GM21528 (cell line): ENCODE measurements at regions not wholly inside any gene's neighbourhood (a gene's known extent, or its start where the extent isn't known, plus 50 kb on each side); places are given as distances from the start of the nearest gene placed in this dataset.
"Not testable (repeated sequence)": the region's sequence is repeated elsewhere in the genome, so short reads cannot be mapped to it uniquely, and the experiment has no call there.

ENCODE experiments used
- ATAC-seq: cut with Tn5 transposase; IDR thresholded peaks from one replicate; pipeline ENCODE4 v1.9.1; 2021; ENCODE audit warnings: mild to moderate bottlenecking, moderate library complexity; ENCODE audit not compliant: unreplicated experiment, low FRiP score

DNA sequence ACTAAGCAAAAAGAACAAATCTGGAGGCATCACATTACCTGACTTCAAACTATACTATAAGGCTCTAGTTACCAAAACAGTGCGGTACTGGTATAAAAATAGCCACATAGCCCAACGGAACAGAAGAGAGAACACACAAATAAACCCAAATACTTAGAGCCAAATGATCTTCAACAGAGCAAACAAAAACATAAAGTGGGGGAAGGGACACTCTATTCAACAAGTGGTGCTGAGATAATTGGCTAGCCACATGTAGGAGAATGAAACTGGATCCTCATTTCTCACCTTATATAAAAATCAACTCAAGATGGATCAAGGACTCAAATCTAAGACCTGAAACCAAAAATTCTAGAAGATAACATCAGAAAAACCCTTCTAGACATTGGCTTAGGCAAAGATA, 89.9 kb upstream of the ZNF608 start:
- not testable (repeated sequence) for ATAC-seq

DNA sequence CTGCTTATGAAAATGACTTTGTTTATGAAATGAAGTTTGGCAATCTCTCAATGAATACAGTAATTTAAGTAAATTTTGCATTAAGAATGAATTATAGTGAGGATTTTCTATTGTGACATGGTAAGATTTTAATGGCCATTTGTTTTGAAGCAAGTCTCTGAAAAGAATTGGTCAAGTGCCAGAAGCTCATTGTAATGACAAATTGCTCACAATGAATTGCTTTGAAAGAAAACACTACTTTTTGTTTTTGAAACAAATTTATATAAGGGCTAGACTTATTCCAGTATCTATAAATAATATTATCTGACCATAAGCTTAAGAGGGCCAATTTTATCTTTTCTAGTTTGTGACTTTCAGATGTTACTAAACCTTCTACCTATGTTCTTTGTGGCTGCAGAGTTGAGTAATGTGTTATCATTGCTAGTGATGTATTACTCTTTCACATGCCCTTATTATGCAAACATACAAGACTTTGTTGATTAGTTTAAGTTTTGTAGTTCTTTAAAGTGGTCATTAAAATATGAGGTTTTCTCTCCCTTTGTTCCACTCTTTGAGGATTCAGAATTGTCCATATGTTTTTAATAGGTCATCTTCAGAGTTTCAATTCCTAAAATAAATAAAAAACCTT, 93.0 kb upstream of the ZNF608 start:
- no peak for ATAC-seq

DNA sequence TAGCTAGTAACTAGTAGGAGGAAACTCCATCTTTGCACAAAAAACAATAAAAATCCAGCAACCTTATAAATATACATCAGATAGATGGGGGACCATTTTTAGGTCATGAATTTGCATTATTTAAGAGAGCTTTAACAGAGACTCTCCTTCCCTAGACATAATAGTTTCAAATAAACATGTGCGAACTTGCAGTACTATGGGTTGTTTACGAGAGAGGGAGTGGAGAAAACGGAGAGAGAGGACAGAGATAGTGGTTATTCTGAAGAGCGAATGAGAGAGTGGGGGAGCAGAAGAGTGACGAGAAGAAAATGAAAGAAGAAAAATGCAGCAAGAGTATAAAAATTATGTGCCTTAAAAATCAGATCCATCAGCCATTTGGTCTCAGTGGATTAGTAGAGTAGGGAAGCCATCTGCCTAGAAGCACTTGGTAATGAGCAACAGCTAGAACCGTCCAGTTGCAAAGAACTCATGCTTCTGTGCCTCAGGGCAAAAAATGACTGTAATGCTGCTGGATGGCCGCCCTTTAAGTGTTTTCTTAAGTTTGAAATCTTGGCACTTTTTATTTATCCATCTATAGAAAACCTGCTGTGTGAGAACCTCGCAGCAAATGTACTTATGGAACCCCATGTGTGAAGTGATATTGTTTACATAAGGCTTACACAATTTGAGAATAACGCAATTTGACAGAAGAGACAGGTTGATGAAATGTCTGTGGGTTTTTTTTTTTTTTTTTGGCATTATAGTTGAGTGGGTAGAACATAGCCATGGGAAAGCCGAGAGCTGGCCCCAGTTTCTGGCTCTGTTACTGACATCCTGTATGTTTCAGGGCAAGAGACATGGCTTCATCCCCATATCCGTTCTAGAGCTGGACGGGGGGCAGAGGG, 95.6 kb upstream of the ZNF608 start:
- no peak for ATAC-seq

DNA sequence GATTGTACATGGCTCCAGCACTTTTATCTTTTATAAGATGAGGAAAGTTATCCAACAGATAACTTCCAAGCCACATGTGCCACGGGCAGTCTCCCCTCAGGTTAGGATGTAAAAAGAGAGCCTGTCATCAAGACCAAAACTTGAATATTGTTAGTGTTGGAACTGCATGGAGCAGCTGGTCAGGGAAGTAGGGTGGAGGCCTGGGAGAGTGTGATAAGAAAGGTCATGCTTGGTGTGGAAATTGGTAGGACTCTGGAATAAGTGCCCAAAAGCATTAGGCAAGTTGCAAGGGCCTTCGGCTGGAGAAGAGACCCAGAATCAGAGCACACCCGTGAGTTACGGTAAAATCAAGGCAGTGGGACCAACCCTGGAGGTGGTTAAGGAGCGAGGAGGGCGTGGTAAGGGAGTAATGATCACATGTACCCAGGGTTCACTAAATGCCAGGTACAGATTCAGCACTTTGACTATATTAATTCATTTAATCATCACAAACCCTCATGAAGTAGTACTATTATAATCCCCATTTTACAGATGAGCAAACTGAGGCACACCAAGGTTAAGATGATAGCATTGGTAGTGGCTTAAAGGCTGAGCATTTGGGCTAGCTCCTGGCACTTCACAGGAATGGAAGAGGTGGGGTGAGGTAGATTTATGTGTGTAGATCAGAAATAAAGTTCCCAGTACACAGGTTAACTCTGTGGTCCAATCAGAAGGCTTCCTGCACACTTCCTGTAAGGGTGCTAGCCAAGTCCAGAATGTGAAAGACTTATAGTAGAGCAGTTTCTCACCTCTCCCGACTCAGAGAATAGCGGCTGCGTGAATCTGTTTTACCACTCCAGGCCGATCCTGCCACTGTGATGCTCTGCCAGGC, 96.5 kb upstream of the ZNF608 start:
- no peak for ATAC-seq

DNA sequence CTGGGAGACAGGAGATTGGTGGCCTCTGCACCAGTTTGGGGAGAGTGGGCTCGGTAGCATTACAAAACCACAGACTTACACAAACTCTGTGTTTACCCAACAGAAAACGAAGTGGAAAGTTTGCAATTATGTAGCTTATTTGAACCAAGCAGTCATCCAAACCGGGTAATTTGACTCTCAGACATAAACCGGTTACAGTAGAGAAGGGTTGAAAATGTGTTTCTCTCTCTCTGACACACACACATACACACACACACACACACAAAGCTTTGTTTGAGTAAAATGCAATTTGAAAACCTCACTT, 97.1 kb upstream of the ZNF608 start:
- ATAC-seq, result no peak

DNA sequence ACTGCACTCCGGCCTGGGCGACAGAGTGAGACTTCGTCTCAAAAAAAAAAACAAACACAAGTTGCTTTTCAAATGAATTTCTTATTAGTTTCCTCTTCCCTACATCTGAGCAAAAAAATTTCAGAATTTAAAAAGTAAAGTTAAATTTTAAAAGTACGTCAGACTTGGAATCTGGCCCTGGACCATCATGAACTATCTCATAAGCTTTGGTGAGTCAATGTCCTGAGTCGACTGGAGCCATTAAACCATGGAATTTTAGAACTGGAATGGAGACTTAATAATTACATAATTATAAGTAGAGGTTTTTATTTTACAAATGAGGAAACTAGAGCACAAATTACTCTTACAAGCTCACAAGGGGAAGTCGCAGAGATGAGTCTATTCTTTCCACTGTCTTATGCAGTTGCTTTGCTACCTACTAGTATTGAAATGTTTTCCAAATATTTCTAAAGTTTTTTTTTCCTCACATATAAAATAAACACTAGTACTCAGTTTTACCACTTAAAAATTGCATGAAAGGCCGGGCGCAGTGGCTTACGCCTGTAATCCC, 98.0 kb upstream of the ZNF608 start:
- no peak for ATAC-seq

DNA sequence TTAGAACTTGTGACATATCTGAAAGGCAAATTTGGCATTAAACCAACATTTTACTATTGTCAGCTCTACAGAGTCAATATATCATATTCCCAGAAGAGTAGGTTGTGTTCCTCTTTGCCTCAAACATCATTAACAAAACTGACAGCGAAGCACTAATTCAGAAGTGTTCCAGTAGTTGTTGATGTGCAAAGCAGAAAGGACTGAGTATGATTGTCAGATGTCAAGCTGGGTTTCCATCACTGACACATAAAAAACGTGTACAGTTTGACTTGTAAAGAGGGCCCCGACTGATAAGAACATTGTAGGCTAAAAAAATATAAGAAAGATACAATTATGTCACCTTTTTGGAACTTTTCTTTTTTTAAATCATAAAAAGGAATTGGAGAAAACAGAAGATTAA, 101.5 kb upstream of the ZNF608 start:
- ATAC-seq, result no peak

DNA sequence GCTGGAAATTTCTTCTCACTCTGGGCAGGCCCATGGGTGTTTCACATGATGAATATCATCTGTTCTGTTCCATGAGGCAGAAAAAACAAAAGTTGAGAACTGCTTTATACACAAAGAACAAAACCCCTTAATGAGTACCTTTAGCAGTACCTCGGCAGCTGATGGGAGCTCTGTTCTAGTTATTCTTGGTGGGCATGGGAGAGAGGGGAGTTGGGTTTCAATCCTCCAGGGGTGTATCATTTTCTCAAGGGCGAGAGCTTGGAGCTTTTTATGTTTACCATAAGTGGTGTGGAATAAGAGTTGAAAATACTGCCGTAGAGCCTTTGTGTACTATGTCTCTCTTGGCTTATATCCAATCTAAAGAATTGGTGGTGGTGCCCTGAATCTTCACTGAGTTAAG, 103.3 kb upstream of the ZNF608 start:
- no peak for ATAC-seq

DNA sequence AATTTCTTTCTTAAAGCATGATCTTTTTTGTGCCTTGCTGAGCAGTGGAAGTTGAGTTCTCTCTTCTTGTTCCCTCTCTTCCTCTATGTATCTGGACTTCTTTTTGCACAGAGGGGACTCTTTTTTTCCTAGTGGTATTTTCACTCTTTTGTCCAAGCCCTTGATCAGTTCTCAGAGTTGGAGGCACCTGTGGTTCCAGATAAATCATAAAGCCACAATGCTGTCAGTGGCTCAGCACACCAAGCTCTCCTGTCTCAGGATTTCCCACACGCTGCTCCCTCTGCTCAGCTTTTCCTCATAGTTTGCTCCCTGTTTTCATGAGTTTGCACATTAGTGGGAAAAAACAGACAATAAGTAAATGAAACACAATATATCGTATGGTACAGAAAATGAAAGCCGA, 110.3 kb upstream of the ZNF608 start:
- ATAC-seq, result no peak

DNA sequence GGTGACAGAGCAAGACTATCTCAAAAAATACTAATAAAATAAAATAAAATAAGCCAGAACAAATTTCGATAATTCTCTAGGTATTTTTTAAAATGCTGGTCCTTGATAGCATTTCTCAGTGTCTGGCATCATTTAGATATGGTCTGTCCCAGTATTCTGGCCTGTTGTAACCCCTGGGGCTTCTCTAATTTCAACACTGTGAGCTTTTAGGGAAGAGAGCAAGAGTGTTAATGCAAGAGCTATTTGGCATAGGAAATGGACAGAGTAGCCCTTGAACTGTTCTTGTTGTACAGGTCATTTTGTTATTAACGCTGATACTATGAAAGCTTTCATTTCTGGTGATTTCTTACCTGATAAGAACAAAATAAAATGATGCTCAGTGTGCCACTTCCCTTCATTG, 112.2 kb upstream of the ZNF608 start:
- no peak for ATAC-seq

DNA sequence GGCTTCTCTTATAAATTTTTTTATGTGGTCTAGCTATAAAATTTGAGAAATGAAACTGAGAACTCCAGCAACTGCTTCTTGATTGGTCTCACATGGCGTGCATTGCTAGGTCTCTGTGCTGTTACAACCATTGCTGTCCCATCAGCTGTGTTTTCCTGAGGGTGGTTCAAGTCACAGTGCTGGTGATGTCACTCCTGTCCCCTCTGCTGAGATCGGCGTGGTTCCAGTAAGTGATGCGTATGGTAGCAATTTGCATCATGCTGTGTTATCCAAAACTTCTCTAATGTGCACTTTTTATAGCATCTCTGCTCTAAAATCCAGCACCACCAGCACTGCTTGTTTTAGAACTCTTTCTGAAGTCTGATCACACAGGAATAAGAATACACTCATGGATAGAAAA, 112.6 kb upstream of the ZNF608 start:
- no peak for ATAC-seq

DNA sequence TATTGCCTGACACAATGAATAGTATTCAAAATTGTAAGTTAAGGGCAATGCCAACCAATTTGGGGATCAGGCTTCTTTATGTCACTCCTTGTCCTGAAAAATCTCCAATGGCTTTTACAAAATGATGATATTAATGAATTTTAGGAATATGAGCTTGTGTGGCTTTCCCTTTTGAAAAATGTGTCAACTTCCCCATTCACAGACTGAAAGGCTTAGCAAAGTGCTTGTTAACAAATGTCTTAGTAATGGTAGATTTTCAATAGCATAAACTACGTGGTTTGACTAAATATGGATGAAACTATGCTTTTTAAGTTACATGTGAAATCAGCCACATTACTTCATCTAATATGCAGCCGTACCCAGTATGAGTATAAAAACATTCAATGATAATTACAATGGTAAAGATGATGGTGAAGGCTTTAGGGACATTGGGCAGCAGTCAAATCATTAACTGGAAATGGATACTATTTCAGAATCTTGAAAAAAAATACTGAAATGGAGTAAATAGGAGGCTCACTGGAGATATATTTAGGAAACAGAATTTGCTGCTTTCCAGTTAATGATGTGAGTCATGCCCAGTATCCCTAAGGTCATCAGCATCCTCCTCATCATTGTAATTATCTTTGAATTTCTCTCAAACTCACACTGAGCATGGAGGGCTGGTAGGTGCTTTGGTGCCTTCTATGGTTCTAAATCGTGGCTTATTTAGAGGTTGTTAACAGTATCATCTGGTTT, 113.3 kb upstream of the ZNF608 start:
- no peak for ATAC-seq

DNA sequence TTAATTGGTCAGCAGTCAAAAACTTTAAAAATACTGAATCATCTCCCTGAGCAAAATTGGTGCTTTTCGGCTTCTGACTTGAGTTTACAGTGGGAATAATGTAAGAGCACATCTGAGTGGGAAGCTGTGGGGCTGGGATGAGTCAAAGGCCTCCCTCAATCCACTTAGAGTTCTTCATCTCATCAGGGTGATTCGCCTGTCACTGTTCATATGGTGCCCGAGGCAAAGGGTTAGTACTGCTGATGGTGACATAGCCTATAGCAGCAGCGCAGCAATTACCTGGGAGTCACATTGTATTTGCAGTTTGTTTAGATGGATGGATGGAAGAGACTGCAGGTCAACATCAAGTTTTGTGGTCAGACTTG, 113.8 kb upstream of the ZNF608 start:
- no peak for ATAC-seq

DNA sequence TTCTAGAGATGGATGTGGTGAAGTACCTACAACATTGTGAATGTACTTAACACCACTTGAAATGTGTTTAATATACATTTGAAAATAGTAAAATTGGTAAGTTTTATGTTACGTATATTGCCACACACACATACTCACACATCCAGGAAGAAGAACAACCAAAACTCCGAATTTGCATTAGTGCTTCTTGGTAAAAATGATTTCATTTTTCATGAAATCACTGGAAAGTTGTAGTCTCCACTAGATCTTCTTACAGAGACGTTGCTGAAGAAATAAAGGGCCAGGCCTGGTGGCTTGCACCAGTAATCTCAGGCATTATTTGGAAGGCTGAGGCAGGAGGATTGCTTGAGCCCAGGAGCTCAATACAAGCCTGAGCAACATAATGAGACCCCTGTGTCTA, 118.6 kb upstream of the ZNF608 start:
- no peak for ATAC-seq

DNA sequence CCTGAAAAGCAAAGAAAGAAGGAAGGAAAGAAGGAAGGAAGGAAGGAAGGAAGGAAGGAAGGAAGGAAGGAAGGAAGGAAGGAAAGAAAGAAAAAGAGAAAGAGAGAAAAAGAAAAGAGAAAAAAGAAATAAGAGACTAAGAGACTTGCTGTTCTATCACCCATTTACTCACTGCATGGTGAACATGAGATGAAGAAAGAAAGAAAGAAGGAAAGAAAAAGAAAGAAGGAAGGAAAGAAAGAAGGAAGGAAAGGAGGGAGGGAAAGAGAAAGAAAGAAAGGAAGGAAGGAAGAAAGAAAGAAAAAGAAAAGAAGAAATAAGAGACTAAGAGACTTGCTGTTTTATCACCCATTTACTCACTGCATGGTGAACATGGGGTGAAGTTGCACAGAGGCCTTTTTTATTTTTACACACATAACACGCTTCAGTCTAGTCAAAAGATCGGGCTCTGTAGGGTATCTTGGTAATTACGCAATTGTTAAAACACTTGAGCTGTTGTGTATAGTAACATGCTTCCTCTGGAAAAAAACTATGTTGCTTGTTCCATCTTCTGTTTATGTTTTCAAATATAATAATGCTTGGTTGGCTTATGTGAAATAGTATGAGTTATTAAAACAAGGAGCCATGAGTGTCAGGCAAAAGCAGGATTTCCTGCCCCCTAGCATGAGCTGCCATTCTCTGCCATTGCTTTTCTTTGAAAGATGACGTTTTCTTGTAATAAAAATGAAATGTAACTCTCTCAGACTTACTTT, 119.3 kb upstream of the ZNF608 start:
- ATAC-seq, result no peak

DNA sequence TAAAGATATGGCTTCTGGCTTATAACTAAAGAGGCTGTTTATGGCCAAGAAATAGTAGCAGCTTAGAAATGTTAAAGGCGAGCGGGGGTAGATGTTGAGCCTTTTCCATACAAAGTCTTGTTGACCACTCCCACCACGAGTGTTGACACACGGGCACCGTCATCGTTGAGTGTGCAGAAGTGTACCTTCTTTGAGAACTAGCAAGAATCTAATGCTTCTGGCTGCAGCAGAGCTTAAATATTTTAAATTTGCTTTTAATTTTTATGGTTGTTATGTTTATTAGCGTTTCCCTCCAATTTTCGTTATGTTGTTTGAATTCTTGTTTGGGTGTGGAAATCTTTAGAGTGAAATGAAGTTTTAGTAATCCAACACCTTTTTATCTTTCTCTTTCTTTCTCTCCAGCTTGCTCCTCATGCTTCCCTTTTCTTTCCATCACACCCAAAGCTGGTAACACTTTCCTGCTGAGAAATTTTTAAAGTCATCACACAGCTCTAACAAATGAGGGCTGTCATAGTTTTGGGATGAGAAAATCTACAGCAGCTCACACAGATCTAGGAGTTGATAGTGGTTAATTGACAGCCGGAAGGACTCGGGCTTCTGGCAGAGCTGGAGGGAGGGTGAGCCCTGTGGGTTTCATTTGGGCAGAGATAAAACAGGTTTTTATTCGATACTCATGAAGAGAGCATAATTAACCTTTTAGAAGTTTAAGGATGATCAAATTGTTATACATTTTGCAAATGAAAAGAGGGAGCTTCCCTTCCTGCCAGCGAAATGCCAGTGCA, 120.1 kb upstream of the ZNF608 start:
- ATAC-seq, result no peak

DNA sequence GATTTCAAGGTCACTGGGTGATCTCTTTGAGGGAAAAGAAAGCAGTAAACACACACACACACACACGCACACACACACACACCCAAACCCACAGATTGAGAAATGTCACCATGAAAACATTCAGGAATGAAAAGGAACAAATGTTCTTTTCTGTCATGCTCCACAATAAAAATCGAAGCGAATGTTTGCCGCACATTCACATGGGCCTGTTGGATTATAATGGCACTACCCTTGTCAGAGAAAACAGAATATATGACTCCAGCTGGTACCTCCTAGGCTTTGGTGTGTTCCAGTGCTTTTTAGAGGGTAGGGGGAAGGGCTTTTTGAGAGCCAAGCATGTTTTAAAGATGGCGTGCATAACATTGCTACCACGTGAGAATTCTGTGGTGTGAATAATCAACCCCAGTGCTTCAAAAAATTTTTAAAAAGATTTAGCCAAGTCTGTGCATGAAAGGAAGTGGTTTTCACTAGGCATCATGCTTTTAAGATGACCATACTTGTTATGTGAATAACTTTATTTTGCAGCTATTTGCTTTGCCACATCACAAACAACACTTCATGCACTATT, 120.8 kb upstream of the ZNF608 start:
- ATAC-seq, result no peak

DNA sequence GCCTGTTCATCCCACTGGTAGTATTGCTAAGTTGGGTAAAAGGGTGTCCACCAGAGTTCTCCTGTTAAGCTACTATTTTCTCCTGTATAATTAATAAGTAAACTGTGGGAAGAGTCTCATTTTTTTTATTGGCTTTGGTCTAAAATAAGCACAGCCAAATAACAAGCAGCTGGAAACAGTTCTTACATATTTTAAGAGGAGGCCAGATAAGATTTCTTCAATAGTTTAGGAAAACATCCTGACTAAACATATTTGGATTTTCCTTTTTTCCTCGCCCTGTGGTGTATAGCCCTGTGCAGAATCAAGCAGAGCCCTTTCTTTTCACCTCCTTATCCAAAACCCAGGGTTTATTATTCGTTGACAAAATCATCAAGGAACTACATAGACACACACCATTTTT, 122.2 kb upstream of the ZNF608 start:
- ATAC-seq, result no peak
